Activated CD8-positive, alpha-beta memory T cell treated with anti-CD3 and anti-CD28 coated beads, Interleukin-2, amount 50 U/mL, for 24 hours (primary cell): ENCODE measurements at regions not wholly inside any gene's neighbourhood (a gene's known extent, or its start where the extent isn't known, plus 50 kb on each side); places are given as distances from the start of the nearest gene placed in this dataset.
"Not testable (repeated sequence)": the region's sequence is repeated elsewhere in the genome, so short reads cannot be mapped to it uniquely, and the experiment has no call there.

Experiments
- DNase-seq: peaks from one replicate; pipeline ENCODE4 v3.0.0-alpha.2; 2020; ENCODE audit errors: extremely low read depth

- DNase-seq = no peak
Measured at GRCh38 chr3:177338697-177339219, 141.5 kb upstream of the TBL1XR1 start.

GRCh38 chr3:177339220-177339703, 142.0 kb upstream of the TBL1XR1 start:
- DNase-seq = not testable (repeated sequence)

- DNase-seq = no peak
Measured at GRCh38 chr3:177340243-177340830, 143.1 kb upstream of the TBL1XR1 start.

- no peak for DNase-seq
Measured at GRCh38 chr3:177341736-177342419, 144.6 kb upstream of the TBL1XR1 start.

- no peak for DNase-seq
Measured at GRCh38 chr3:177343122-177343625, 145.9 kb upstream of the TBL1XR1 start.

- no peak for DNase-seq
Measured at GRCh38 chr3:177345049-177345972, 148.0 kb upstream of the TBL1XR1 start.

- no peak for DNase-seq
Measured at GRCh38 chr3:177345973-177346503, 148.8 kb upstream of the TBL1XR1 start.

GRCh38 chr3:177346878-177347277, 149.6 kb upstream of the TBL1XR1 start:
- no peak for DNase-seq

GRCh38 chr3:177347611-177348010, 150.3 kb upstream of the TBL1XR1 start:
- no peak for DNase-seq

- DNase-seq = no peak
Measured at GRCh38 chr3:177348974-177349373, 151.7 kb upstream of the TBL1XR1 start.

GRCh38 chr3:177349384-177349783, 152.1 kb upstream of the TBL1XR1 start:
- DNase-seq = no peak

- no peak for DNase-seq
Measured at GRCh38 chr3:177350121-177350520, 152.8 kb upstream of the TBL1XR1 start.

GRCh38 chr3:177351206-177351605, 153.9 kb upstream of the TBL1XR1 start:
- DNase-seq = no peak

- no peak for DNase-seq
Measured at GRCh38 chr3:177351757-177352158, 154.5 kb upstream of the TBL1XR1 start.

- no peak for DNase-seq
Measured at GRCh38 chr3:177352424-177352823, 155.1 kb upstream of the TBL1XR1 start.

- DNase-seq = no peak
Measured at GRCh38 chr3:177353140-177353539, 155.9 kb upstream of the TBL1XR1 start.

GRCh38 chr3:177353879-177354278, 156.6 kb upstream of the TBL1XR1 start:
- DNase-seq = not testable (repeated sequence)

- no peak for DNase-seq
Measured at GRCh38 chr3:177354466-177354865, 157.2 kb upstream of the TBL1XR1 start.

GRCh38 chr3:177356113-177356512, 158.8 kb upstream of the TBL1XR1 start:
- no peak for DNase-seq

- DNase-seq = no peak
Measured at GRCh38 chr3:177356952-177357351, 159.7 kb upstream of the TBL1XR1 start.

GRCh38 chr3:177357352-177358090, 160.2 kb upstream of the TBL1XR1 start:
- no peak for DNase-seq
